Neuron (in vitro differentiated cells): ENCODE measurements at regions not wholly inside any gene's neighbourhood (a gene's known extent, or its start where the extent isn't known, plus 50 kb on each side); places are given as distances from the start of the nearest gene placed in this dataset.

ENCODE experiments used
- H2AFZ ChIP-seq: one replicate; pipeline ENCODE4 v1.6.1; 2013; ENCODE audit warnings: low read depth, mild to moderate bottlenecking, inconsistent platforms, low read length, moderate library complexity
- H3K27me3 ChIP-seq: one replicate; pipeline ENCODE4 v1.6.1; 2013; ENCODE audit warnings: low read length; ENCODE audit not compliant: insufficient read depth
- H3K36me3 ChIP-seq: one replicate; pipeline ENCODE4 v1.6.1; 2013; ENCODE audit warnings: low read length; ENCODE audit not compliant: insufficient read depth
- H3K4me1 ChIP-seq: one replicate; pipeline ENCODE4 v1.6.1; 2013; ENCODE audit warnings: low read length; ENCODE audit not compliant: insufficient read depth
- H3K4me3 ChIP-seq: 2 replicates; pipeline ENCODE4 v1.5.1; 2013; ENCODE audit warnings: mild to moderate bottlenecking, low read length, moderate library complexity
- H3K9me3 ChIP-seq: one replicate; pipeline ENCODE4 v1.6.1; 2013; ENCODE audit warnings: low read length

DNA sequence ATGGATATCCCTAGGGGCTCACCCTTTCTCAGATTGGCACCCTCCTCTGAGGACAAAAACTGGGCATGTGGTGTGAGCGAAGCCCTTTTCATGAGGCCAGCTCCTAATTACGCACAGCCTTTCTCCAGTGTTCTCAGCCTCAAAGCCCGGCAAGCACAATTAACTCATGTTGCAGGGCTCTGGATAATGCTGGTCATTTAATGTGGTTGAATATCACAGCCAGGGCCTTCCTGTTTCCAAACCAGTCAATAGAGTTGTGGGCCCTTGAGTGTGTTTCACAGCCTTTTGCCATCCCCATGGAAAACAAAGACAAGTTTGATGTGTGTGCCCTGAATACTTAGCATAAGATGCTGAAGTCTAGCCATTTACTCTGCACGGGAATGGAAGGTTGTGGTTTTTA, 114.2 kb upstream of the ARHGAP5 start:
- H2AFZ ChIP-seq = no peak overlapping the region
- H3K4me3 ChIP-seq = no peak overlapping the region
- peaks cover 10% of the 10 kb centered on the region for H3K4me1 ChIP-seq
- no peaks in the 10 kb centered on the region for H3K36me3 ChIP-seq
- no peaks in the 10 kb centered on the region for H3K9me3 ChIP-seq
- H3K27me3 ChIP-seq = peaks cover 3% of the 10 kb centered on the region

DNA sequence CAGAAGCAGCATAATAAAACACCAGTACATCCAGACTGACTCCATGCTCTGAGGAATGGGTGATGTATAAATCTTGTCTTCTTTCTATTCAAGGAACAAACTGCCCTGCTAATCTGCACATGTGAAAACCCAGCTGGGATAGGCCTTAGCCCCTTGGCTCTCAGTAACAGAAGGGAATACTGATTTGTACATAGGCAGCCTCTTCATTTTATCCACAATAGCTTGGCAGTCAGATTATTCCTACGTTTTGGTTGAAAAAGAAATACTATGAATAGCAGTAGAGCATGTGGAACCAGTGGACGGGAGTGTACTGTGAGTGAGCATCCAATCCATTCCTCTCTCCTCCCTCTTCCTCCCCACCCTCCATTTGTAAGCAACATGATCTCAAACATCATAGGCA, 113.5 kb upstream of the ARHGAP5 start:
- Histone ChIP-seq H3K36me3 (no peaks in the 10 kb centered on the region), H3K27me3 (peaks cover 3% of the 10 kb centered on the region), H2AFZ (no peak overlapping the region), H3K4me1 (peaks cover 10% of the 10 kb centered on the region), H3K9me3 (no peaks in the 10 kb centered on the region), H3K4me3 (no peak overlapping the region)

DNA sequence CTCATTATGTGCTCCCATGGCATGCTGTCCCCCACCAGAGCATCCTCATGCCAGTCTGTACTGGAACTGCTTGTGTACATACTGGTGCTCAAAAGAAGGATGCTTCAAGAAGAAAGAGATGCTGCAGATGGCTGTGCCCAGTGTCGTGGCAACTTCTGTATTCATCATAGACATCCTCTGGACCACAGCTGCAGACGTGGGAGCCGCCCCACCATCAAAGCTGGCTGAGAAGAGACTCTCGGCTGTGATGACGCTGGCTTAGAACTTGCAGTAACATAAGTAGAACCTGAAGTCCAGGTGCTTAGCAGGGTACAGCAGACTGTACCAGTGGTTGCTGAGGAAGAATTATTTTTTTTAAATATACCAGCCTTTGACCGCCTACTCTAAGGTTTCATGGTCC, 112.6 kb upstream of the ARHGAP5 start:
- Histone ChIP-seq H3K9me3 (no peaks in the 10 kb centered on the region), H2AFZ (no peak overlapping the region), H3K36me3 (no peaks in the 10 kb centered on the region), H3K27me3 (peaks cover 3% of the 10 kb centered on the region), H3K4me1 (peaks cover 10% of the 10 kb centered on the region), H3K4me3 (no peak overlapping the region)

DNA sequence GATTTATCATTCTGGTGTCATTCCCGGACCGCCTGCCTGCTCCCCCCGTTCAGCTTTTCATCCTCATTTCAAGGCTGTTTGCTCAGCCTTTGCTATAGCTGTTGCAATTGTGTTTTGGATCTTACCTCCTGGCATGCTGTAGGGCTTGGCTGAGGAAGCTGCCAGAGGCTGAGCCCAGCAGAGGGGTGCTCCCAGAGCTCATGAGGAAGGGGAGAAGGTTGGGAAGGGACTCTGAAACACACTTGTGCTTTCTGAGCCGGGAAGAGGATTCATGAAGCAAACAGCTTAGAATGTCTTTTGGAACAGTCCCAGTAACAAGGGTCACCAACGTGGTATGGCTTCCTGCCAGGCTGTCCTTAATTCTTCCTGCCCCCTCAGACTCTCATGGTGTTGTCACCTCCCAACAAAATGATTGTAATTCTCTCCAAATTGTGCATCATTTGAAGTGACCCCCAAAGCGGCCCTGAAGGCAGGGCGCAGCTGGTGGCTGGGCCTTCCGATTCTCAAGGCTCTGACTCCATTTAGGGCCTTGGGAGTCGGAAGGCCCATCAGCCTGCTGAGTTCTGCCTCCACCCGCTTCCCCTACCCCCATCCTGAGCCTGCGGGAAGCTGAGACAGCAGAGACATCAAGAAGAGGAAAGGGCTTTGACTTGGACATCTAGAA, 111.9 kb upstream of the ARHGAP5 start:
- Histone ChIP-seq H3K4me1 (peaks cover 10% of the 10 kb centered on the region), H3K36me3 (no peaks in the 10 kb centered on the region), H3K9me3 (no peaks in the 10 kb centered on the region), H2AFZ (no peak overlapping the region), H3K4me3 (no peak overlapping the region), H3K27me3 (peaks cover 3% of the 10 kb centered on the region)

DNA sequence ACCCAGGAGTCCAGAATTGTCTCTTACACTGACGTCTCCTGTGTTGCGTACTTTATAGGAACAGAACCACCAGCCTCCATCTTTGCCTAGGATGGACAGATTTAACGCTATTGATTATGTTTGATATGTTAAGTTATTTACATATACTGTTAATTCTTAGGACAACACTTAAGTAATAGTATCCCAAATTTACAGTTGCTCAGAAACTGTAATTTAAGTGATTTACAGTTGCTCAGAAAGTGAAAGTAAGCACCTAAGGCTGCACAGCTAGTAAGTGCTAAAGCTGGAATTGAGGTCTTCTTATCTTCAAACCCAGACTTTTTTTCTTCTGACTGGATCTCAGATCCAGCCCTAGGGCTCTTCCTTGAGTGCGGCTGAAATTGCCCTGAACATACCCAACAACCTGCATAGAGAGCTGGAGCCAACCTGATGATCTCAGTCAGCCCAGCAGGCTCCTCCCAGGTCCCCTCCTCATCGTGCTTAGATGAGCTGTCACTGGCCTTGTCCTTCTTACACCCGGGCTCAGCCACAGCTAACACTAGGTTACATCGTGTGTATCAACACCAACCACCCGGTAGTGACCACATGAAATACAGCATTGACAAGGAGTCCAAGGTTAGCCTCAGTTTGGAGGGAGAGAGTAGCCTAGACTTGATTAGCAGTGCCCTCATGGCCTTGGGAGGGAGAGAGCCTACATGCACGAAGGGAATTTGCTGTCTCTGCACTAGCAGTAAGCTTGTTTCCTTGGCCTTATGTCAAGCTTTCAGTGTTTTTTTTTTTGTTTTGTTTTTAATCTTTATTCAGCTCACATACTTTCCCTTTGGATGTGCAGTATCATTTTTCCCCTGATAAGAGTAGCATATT, 111.1 kb upstream of the ARHGAP5 start:
- Histone ChIP-seq H3K4me3 (no peak overlapping the region), H3K9me3 (no peaks in the 10 kb centered on the region), H2AFZ (no peak overlapping the region), H3K4me1 (peaks cover 10% of the 10 kb centered on the region), H3K27me3 (peaks cover 3% of the 10 kb centered on the region), H3K36me3 (no peaks in the 10 kb centered on the region)

DNA sequence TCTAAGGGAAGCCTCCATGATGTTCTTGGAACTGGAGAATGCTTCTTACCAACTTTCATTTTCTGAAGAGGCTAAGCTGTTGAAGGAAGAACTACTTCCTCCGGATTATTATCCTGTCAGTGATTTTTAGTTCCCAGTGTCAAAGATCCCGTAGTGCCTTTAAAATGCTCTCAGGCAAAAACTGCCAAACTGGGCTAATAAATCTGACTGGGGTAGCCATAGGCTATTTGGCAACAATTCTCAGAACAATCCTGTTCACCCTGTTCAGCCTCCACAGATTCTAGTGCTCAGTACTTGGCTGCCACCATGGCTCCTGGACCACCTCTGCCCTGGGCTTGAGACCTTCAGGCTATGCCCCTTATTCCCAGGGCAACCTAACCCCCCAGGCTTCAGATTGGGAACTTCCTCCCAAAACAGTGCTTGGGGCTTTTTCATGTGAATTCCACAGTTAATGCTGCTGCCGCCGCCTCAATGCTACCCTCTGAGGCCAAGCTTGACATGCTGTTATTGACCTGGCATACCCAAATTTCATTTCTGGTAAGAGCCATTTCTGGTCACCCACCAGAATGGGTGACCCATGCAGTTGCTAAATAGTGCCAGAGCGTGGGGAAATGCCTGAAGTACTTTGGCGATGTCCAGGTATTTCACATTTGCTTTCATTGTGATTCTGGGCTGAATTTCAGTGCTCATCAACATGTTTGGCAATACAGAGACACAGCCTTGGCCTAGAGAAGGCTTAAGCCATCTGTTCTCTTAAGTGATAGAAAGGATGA, 110.0 kb upstream of the ARHGAP5 start:
- Histone ChIP-seq H3K9me3 (no peaks in the 10 kb centered on the region), H3K4me1 (peaks cover 10% of the 10 kb centered on the region), H3K4me3 (no peak overlapping the region), H3K36me3 (no peaks in the 10 kb centered on the region), H3K27me3 (peaks cover 3% of the 10 kb centered on the region), H2AFZ (no peak overlapping the region)

DNA sequence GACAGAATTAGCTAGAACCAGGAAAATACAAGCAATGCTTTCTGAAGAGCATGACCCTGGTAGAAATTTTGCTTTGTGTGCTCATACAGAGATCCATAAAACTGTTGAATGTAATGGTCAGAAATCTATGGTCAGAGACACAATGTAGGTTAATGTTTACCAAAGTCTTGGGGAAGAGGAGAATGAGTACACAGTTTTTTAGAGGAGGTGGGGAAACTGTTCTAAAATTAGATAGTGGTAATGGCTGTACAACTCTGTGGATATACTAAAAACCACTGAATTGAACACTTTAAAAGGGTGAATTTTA, 109.5 kb upstream of the ARHGAP5 start:
- H3K4me1 ChIP-seq = peaks cover 10% of the 10 kb centered on the region
- no peak overlapping the region for H3K4me3 ChIP-seq
- H3K27me3 ChIP-seq = peaks cover 3% of the 10 kb centered on the region
- H3K9me3 ChIP-seq = no peaks in the 10 kb centered on the region
- H2AFZ ChIP-seq = no peak overlapping the region
- H3K36me3 ChIP-seq = no peaks in the 10 kb centered on the region

DNA sequence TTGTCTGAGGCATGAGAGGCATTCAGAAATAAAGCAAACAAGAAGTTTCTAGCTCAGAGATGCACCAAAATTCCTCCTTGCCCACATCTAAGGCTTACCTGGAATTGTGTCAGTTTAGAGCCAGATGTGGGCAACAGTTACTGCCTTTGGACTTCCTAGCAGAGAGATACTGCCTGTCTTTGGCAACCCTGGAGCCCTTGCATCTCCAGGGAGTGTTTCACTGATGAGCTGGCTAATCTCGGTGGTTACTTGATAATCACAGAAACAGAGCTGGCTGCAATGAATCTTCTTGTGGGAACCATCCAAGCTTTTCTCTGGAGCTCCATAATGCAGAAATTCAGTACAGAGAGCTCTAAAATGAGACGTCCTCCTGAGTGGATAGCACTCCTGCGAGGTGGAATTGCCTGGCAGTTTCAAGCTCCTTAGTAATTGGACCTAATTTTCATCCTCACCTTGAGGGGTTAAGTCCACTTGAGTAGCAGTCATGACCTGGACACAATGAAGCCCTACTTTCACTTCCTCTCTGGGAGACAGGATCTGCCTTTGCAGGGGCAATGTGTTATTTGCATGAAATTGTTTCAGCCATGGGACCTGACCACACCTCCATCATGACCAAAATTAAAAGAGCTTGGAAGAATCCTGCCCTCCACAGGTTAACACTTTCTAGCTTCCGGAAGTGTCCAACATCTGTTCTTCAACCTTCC, 108.8 kb upstream of the ARHGAP5 start:
- H3K9me3 ChIP-seq = no peaks in the 10 kb centered on the region
- H3K4me1 ChIP-seq = peaks cover 4% of the 10 kb centered on the region
- peaks cover 3% of the 10 kb centered on the region for H3K27me3 ChIP-seq
- no peak overlapping the region for H2AFZ ChIP-seq
- H3K36me3 ChIP-seq = no peaks in the 10 kb centered on the region
- no peak overlapping the region for H3K4me3 ChIP-seq

DNA sequence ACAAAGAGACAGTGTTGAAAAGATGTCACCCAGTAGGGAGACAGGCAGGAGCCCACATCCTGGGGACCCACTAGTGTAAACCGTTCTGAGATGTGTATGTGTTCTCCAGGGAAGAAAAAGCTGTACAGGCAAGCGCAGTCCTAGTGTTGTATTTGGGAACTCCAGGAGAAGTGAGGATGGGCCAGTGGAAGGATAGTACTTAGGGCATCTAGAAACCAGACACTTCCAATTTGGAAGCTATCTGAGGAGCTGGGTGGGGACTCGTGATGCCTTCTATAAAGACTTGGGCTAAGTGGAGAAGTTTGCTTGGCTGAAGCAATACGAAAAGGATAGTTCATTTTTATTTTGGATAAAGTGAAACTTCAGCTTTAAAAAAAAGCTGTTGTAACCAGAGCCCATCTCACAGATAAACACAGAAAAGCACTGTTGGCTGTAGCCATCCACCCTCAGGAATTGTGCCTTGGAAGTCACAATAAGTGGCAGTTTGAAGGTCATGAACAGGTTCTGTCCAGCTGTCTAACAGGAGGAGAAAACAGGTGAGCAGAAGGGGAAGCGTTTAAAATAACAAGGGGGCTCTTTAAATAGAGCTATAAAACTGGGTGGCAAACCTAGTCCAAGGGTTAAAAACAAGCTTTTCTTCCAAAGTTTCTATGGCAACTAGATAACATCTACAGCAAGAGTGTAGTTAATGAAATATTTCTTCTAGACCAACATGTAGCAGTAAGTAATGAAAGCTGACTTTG, 108.0 kb upstream of the ARHGAP5 start:
- peaks cover 7% of the 10 kb centered on the region for H3K9me3 ChIP-seq
- H3K4me1 ChIP-seq = no peaks in the 10 kb centered on the region
- no peak overlapping the region for H3K4me3 ChIP-seq

DNA sequence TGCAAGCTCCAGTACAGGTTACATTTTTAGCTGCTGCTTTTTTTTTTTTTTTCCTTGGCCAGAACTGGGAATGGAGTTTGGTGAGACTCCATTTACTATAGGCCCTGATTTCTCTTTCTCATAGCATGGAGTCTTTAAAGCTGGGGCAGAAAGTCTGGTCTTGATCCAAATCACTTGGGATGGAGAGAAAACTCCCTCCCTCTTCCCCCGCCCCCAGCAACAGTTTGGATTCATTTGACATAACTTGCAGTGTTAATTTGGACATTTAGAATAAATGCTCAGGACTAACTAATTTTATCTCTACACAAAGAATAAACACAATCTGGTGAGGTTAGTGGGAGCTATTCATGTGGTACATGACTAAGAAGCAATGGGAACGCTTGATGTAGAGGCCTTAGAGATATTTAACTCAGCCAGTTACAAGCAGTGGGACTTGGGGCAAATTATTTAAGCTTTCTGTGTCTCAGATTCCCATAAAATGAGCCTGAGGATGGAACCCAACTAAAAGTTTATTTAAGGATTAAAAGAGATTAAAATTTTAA, 107.3 kb upstream of the ARHGAP5 start:
- no peaks in the 10 kb centered on the region for H3K36me3 ChIP-seq
- H2AFZ ChIP-seq = no peak overlapping the region
- no peak overlapping the region for H3K4me3 ChIP-seq
- no peaks in the 10 kb centered on the region for H3K4me1 ChIP-seq
- peaks cover 3% of the 10 kb centered on the region for H3K27me3 ChIP-seq
- peaks cover 9% of the 10 kb centered on the region for H3K9me3 ChIP-seq

More for the DNA sequence above, 108.0 kb upstream of the ARHGAP5 start:
- Histone ChIP-seq H3K36me3 (no peaks in the 10 kb centered on the region), H3K27me3 (peaks cover 3% of the 10 kb centered on the region), H2AFZ (no peak overlapping the region)

DNA sequence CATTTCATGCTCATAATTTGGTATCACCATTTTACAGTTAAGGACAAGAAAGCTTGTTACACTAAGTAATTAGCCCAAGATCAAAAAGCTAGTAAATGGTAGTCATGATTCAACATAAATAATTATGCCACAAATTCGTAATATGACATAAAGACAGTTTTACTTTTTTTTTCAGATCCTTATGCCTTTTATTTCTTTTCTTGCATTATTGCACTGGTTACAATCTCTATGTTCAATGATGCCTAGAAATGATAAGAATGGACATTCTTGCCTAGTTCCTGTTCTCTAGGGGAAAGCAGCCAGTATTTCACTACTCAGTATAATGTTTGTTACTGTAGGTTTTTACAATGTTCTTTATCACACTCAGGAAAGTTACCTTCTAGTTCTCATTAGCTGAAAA, 106.4 kb upstream of the ARHGAP5 start:
- no peaks in the 10 kb centered on the region for H3K36me3 ChIP-seq
- no peaks in the 10 kb centered on the region for H3K4me1 ChIP-seq
- H3K4me3 ChIP-seq = no peak overlapping the region
- H2AFZ ChIP-seq = no peak overlapping the region
- H3K9me3 ChIP-seq = peaks cover 9% of the 10 kb centered on the region
- peaks cover 3% of the 10 kb centered on the region for H3K27me3 ChIP-seq

DNA sequence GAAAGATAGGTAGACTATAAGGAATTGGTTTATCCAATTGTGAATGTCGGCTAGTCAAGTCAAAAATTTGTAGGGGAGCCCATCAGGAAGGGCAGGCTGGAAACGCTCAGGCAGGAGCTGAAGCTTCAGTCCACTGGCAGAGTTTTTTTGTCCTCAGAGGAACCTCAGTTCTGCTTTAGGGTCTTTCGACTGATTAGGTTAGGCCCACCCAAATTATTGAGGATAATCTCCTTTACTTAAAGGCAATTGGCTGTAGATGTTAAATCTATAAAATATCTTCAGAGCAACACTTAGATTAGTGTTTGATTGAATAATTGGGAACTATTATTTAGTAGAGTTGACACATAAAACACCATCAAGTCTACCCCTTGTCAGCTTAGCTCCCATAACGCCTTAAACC, 105.5 kb upstream of the ARHGAP5 start:
- H3K4me3 ChIP-seq = no peak overlapping the region
- H3K27me3 ChIP-seq = peaks cover 3% of the 10 kb centered on the region
- no peaks in the 10 kb centered on the region for H3K36me3 ChIP-seq
- no peaks in the 10 kb centered on the region for H3K4me1 ChIP-seq
- H2AFZ ChIP-seq = no peak overlapping the region
- peaks cover 9% of the 10 kb centered on the region for H3K9me3 ChIP-seq
